HG02973 (cell line): ENCODE measurements at regions not wholly inside any gene's neighbourhood (a gene's known extent, or its start where the extent isn't known, plus 50 kb on each side); places are given as distances from the start of the nearest gene placed in this dataset.

ENCODE experiments used
- ATAC-seq: cut with Tn5 transposase; IDR thresholded peaks from one replicate; pipeline ENCODE4 v1.9.1; 2021; ENCODE audit warnings: moderate library complexity; ENCODE audit not compliant: unreplicated experiment

DNA sequence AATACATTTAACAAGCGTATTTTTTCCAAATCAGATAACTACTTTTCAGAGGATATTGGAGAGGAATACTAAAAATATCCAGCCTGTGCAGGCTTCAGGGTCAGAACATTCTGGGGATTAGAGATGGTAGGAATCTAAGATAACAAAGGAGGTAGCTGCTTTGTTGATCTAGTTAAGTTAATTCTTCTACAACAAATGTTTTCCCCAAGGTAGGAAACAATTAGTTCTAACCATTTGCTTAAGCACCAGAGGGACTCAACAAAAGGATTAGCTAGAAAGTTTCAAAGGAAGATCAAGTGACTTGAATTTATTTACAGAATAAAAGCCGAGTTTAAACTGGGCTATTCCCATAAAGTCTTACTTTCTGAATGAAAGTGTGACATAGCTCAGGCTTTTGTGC, 524.2 kb downstream of the TMTC2 start:
- ATAC-seq = no peak

DNA sequence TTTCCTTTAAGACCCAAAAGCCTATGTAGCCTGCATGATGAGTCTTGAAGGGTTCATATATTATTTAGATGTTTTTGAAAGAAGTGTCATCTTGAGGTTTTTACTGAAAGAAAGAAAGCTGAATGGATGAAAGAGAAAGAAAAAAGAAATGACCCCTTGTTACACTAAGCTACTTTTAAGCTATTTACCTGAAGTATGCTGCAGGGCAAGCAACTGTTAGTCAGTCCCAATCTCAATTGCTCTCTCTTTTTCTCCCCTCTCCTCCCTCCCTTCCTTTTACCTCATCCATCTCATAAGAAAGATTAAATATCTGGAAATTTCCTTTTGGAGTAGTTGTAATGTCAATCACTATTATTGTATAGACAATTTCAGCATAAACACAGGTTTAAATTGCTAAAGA, 512.4 kb downstream of the TMTC2 start:
- ATAC-seq = no peak

DNA sequence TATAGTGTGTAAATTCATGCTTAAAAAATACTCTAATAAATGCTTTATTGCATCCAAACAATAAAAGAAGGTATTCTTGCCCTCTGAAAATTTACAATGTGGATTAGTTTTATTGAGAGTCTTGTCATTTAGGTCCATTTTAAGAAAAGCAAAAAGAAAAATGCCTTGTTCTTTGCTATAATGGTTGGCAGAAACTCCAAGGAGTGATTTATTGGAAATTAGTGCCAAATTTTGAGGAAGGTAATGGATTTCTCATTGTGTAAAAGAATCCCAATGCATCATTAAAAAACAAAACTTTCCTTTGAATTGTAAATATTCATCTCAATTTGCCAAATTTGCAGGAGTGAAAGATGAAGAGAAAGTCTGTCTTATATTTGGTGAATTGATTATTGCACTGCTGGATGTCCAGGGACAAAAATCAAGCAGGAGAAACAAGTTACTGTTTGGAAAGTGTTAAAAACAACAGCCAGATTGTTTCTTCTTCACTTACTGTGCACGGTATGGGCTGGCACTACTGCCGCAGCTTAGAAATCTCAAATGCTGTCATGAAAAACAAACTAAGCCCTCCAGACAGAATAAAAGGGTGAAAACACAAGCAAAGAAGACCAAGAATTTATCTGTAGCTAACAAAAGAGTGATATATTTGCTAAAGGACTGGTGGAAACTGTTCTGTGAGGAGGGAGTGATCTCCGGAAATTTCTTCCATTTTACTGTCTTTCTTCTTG, 511.7 kb downstream of the TMTC2 start:
- no peak for ATAC-seq

DNA sequence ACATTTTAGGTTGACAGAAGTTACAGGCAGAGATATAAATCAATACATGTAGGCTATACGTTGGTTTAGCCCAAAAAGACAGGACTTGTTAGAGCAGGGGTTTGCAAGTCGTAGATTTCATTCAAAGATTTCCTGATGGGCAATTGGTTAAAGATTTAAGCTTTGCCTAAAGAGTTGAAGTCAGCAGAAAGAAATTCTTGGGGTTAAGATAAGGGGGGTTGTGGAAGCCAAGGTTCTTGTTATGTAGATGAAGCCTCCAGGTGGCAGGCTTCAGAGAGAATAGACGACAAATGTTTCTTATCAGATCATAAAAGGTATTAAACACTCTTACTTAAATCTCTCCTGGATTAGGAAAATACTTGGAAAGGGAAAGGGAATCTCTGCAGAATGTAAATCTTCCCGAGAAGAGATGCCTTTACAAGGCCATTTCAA, 510.8 kb downstream of the TMTC2 start:
- ATAC-seq = no peak

DNA sequence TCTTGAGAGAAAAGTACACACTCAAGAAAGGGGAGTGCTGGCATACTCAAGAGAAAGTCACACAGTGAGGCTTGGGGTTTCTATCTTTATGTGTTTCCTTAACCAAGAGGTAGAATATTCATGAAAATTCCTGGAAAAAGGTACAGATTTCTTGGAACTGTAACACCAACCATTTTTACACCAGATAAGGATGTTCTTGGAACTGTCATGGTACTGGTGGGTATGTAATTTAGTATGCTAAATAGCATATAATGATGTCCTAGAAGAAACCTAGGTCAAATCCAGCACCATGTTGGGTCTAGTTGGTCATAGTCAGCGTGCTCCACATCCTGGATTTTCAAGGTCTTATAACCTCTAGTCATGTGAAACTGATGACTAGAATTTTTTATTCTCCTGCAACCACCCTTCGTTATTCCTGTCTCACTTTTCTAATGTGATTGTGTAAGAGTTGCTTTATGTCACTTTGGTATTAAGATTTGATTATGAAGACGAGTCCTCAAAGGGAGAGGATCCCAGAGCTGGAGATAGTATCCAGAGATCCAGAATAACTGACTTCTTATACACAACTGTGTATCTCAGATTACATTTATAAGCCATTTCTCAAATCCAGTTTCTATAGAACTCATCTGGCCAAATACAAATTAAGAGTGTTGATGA, 510.1 kb downstream of the TMTC2 start:
- no peak for ATAC-seq

DNA sequence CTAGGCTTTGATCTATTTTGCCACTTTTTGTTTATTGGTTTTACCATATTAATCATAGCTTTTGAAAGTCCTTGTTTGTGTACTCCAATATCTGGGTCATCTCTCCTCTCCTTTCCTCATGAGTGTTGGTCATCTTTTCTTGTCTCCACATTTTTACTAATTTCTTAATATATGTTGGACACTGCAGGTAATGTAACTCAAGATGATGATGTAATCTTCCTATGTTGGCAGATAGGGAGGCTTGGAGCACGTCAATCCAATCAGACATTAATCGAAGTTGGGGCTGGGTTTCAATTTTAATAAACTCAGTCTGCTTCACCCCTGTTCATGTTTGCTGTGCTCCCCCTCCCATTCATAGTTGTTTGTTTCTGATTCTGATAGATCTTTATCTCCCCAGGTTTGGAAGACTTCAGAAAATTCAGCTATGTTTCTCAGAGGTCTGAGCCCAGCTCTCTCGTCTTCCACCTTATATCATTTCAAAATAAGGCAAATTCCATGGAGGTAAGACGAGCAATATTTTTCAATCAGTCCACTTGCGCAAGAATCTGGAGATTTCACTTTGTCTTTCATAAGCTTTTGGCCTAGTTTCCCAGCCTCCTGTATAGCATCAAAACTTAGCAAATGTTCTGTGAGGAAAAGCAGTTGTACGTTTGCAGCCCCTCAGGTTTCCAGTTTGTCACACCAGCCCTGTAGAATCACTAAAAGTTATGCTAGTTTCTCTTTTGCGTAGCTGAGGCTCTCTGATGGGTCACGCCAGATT, 504.1 kb downstream of the TMTC2 start:
- no peak for ATAC-seq

DNA sequence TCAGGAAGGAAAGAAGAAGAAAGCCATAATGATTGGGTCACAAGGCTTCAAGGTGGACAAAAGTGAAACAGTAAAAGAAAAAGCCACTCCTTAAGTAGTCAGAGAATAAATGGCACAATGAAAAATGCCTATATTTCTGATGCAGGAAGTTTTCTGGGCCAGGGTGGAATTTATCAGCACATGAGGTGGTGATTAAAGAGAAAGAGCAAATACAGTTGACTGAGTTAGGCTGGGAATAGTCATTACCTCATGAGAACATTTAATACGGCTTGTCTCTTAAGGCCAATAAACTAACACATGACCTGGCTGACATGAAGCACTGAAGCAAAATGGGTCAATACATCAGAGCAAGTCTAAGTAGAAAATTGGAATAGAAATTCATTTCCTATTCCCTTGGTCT, 499.7 kb downstream of the TMTC2 start:
- ATAC-seq = no peak

DNA sequence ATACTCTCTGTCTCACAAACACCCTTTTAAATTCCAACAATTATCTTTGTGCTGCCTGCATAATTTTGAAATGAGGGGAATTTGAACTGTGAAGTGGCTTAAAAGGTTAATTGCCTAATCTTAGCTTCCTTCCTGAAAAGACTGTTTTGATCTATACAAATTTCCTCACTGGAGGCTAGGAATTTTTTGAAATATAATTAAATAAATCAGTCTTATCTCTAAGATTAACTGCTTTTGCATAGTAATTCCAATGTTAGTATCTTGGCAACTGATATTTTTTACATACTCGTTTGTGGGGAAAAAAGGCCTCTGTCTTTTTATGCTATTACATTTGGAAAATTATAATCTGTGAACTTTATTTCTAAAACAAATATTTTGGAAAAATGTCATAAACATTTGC, 498.5 kb downstream of the TMTC2 start:
- no peak for ATAC-seq
